ENCODE measurements at regions not wholly inside any gene's neighbourhood (a gene's known extent, or its start where the extent isn't known, plus 50 kb on each side); places are given as distances from the start of the nearest gene placed in this dataset.

DNA sequence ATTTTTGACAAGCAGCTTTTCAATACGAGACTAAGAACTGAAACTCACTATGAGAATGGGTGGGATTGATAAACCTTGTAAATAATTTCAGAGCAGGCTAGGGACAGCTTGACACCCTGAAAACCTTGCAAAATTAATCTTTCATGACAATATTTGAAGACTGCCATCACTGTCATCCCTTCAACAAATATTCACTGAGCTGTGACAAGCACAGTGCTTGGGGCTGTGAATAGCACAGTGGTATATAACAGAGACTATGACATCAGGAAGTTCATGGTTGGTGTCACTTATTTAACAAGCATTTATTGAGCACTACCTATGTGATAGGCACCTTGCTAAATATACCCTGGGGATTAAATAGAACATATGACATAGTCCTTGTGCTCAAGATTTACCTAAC is 741.0 kb upstream of the RIOK2 start:
- DNase-seq (ENCODE audit: low read depth, low spot score) (no peak), ATAC-seq (no peak)
- ChIA-PET CTCF (no interaction called here), POLR2A (no interaction called here)
- no peak overlapping the region for H3K4me3 ChIP-seq (ENCODE audit: low read depth in 2 of 2, low read length in 2 of 2)
- H3K27me3 ChIP-seq (ENCODE audit: control insufficient read depth, insufficient read depth, low read length): no peaks in the 10 kb centered on the region
- no peak overlapping the region for H3K27ac ChIP-seq (ENCODE audit: low read length)
- H3K9me3 ChIP-seq (ENCODE audit: control insufficient read depth, insufficient read depth, low read depth, low read length): no peaks in the 10 kb centered on the region
- no peaks in the 10 kb centered on the region for H3K4me1 ChIP-seq (ENCODE audit: control insufficient read depth, insufficient read depth, low read length)
- no peaks in the 10 kb centered on the region for H3K36me3 ChIP-seq (ENCODE audit: control insufficient read depth, insufficient read depth, low read length)
- BruUV-seq (replicated peaks): no TSS peak
- no peak for TF ChIP-seq POLR2AphosphoS5 (IDR thresholded peaks at IDR 0.05; ENCODE audit: low read depth, low read length)
- intact Hi-C loops (cut with micrococcal nuclease; ENCODE audit: unreplicated experiment) (no loop called here), in situ Hi-C loops (cut with HindIII; ENCODE audit: low pct_unique_long_range_greater_than_20kb, low sequenced_read_pairs) (no loop called here)

DNA sequence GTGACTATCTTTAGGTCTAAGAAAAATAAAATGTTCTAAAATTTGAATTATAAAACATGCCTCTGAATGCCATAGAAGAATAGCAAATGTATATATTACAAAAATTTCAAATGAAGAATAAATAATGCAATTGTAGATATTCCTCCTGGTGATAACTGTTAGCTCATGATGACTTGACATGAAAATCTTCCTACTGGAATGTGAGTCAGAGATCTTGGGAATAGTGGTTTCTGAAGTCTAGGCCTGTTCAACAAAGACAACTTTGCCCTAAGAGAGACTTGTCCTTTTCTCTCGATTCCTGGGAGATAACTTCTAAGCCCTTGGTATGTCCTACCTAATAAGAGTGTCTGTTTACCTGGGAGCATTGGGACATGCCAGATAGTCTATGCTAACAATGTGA is 746.3 kb upstream of the RIOK2 start:
- BruUV-seq (replicated peaks): no TSS peak
- in situ Hi-C loops (cut with HindIII; ENCODE audit: low pct_unique_long_range_greater_than_20kb, low sequenced_read_pairs): no loop called here
- POLR2A ChIA-PET: no interaction called here
- intact Hi-C loops (cut with micrococcal nuclease; ENCODE audit: unreplicated experiment): no loop called here
- TF ChIP-seq POLR2AphosphoS5 (IDR thresholded peaks at IDR 0.05; ENCODE audit: low read depth, low read length) (no peak), TCF7L2 (IDR thresholded peaks at IDR 0.05; ENCODE audit: low read depth, low read length) (no peak), SIN3A (IDR thresholded peaks at IDR 0.05; ENCODE audit: borderline replicate concordance, insufficient read depth, low read depth, low read length) (no peak)
- TF ChIP-seq, protein P1, sequence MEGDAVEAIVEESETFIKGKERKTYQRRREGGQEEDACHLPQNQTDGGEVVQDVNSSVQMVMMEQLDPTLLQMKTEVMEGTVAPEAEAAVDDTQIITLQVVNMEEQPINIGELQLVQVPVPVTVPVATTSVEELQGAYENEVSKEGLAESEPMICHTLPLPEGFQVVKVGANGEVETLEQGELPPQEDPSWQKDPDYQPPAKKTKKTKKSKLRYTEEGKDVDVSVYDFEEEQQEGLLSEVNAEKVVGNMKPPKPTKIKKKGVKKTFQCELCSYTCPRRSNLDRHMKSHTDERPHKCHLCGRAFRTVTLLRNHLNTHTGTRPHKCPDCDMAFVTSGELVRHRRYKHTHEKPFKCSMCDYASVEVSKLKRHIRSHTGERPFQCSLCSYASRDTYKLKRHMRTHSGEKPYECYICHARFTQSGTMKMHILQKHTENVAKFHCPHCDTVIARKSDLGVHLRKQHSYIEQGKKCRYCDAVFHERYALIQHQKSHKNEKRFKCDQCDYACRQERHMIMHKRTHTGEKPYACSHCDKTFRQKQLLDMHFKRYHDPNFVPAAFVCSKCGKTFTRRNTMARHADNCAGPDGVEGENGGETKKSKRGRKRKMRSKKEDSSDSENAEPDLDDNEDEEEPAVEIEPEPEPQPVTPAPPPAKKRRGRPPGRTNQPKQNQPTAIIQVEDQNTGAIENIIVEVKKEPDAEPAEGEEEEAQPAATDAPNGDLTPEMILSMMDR (IDR thresholded peaks at IDR 0.05): no peak
- TF ChIP-seq, protein P2, sequence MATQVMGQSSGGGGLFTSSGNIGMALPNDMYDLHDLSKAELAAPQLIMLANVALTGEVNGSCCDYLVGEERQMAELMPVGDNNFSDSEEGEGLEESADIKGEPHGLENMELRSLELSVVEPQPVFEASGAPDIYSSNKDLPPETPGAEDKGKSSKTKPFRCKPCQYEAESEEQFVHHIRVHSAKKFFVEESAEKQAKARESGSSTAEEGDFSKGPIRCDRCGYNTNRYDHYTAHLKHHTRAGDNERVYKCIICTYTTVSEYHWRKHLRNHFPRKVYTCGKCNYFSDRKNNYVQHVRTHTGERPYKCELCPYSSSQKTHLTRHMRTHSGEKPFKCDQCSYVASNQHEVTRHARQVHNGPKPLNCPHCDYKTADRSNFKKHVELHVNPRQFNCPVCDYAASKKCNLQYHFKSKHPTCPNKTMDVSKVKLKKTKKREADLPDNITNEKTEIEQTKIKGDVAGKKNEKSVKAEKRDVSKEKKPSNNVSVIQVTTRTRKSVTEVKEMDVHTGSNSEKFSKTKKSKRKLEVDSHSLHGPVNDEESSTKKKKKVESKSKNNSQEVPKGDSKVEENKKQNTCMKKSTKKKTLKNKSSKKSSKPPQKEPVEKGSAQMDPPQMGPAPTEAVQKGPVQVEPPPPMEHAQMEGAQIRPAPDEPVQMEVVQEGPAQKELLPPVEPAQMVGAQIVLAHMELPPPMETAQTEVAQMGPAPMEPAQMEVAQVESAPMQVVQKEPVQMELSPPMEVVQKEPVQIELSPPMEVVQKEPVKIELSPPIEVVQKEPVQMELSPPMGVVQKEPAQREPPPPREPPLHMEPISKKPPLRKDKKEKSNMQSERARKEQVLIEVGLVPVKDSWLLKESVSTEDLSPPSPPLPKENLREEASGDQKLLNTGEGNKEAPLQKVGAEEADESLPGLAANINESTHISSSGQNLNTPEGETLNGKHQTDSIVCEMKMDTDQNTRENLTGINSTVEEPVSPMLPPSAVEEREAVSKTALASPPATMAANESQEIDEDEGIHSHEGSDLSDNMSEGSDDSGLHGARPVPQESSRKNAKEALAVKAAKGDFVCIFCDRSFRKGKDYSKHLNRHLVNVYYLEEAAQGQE (IDR thresholded peaks at IDR 0.05; ENCODE audit: insufficient read depth in 1 of 2, low read depth in 2 of 2, low read length in 1 of 2): no peak
- CTCF ChIA-PET: no interaction called here
- DNase-seq (ENCODE audit: low read depth, low spot score): no peak
- no peaks in the 10 kb centered on the region for H3K9me3 ChIP-seq (ENCODE audit: control insufficient read depth, insufficient read depth, low read depth, low read length)
- no peak overlapping the region for H3K27ac ChIP-seq (ENCODE audit: low read length)
- ATAC-seq: no peak
- no peaks in the 10 kb centered on the region for H3K36me3 ChIP-seq (ENCODE audit: control insufficient read depth, insufficient read depth, low read length)
- H3K27me3 ChIP-seq (ENCODE audit: control insufficient read depth, insufficient read depth, low read length): no peaks in the 10 kb centered on the region
- H3K4me1 ChIP-seq (ENCODE audit: control insufficient read depth, insufficient read depth, low read length): no peaks in the 10 kb centered on the region
- no peak overlapping the region for H3K4me3 ChIP-seq (ENCODE audit: low read depth in 2 of 2, low read length in 2 of 2)

DNA sequence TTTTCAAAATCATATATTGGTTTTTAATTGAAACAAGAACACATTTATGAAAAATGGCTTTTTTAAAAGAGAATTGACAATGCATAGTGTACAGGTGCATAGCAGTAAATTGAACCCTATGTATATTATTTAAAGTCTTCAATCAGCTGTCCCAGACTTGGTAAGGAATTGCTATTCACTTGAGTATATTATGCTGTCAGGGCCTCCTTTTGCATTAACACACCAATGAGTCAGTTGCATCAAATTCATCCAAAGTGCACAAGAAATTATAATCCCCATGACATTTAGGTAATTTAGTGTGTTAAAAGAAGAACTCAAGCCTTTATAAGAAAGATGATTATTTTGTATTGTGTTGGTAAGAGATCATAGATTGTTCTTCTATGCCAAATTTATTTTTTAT is 748.8 kb upstream of the RIOK2 start:
- intact Hi-C loops (cut with micrococcal nuclease; ENCODE audit: unreplicated experiment) (no loop called here), in situ Hi-C loops (cut with HindIII; ENCODE audit: low pct_unique_long_range_greater_than_20kb, low sequenced_read_pairs) (no loop called here)
- Histone ChIP-seq H3K4me1 (ENCODE audit: control insufficient read depth, insufficient read depth, low read length) (no peaks in the 10 kb centered on the region), H3K9me3 (ENCODE audit: control insufficient read depth, insufficient read depth, low read depth, low read length) (no peaks in the 10 kb centered on the region), H3K27me3 (ENCODE audit: control insufficient read depth, insufficient read depth, low read length) (no peaks in the 10 kb centered on the region), H3K4me3 (ENCODE audit: low read depth in 2 of 2, low read length in 2 of 2) (no peak overlapping the region), H3K27ac (ENCODE audit: low read length) (no peak overlapping the region), H3K36me3 (ENCODE audit: control insufficient read depth, insufficient read depth, low read length) (no peaks in the 10 kb centered on the region)
- ChIA-PET CTCF (no interaction called here), POLR2A (no interaction called here)
- TF ChIP-seq, protein P1 (IDR thresholded peaks at IDR 0.05): no peak
- TF ChIP-seq SIN3A (IDR thresholded peaks at IDR 0.05; ENCODE audit: borderline replicate concordance, insufficient read depth, low read depth, low read length) (no peak), TCF7L2 (IDR thresholded peaks at IDR 0.05; ENCODE audit: low read depth, low read length) (no peak), POLR2AphosphoS5 (IDR thresholded peaks at IDR 0.05; ENCODE audit: low read depth, low read length) (no peak)
- TF ChIP-seq, protein P2 (IDR thresholded peaks at IDR 0.05; ENCODE audit: insufficient read depth in 1 of 2, low read depth in 2 of 2, low read length in 1 of 2): no peak
- no TSS peak for BruUV-seq (replicated peaks)
- DNase-seq (ENCODE audit: low read depth, low spot score) (no peak), ATAC-seq (no peak)
